ENCODE measurements at regions not wholly inside any gene's neighbourhood (a gene's known extent, or its start where the extent isn't known, plus 50 kb on each side); places are given as distances from the start of the nearest gene placed in this dataset.

DNA sequence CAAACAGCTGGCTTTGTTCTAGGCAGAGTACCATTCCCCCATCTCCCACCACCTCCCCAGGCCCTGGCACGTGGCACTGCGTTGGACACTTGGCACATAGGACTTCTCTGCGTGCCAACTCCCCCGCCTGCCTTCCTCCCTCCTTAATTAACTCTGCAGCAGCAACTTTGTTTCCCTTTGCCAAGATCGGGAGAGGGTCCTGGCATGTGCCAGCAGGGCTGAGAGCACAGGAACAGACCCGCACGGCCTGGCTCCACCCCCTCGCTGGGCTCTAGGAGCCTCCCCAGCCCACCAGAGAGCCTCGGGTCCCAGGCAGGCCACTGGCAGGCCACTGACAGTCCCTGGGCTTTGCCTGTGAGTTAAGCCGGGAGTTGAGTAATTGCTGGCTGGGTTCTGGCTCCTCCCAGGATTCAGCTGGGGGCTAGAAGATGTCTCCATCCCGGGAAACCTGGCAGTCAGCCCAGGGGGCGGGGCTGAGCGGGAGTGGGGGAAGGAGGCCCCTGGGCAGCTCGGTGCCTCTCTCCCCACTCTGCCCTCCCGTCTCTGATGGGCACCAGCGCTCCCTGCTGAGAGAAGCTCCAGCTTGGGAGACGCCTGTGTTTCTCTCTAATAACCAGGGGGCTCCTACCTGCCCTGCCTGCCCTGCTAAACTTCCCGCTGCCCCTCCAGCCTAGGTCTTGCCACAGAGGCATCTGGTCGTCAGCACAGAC, 224.0 kb upstream of the TNRC6C start:
- TF ChIP-seq, protein P1, sequence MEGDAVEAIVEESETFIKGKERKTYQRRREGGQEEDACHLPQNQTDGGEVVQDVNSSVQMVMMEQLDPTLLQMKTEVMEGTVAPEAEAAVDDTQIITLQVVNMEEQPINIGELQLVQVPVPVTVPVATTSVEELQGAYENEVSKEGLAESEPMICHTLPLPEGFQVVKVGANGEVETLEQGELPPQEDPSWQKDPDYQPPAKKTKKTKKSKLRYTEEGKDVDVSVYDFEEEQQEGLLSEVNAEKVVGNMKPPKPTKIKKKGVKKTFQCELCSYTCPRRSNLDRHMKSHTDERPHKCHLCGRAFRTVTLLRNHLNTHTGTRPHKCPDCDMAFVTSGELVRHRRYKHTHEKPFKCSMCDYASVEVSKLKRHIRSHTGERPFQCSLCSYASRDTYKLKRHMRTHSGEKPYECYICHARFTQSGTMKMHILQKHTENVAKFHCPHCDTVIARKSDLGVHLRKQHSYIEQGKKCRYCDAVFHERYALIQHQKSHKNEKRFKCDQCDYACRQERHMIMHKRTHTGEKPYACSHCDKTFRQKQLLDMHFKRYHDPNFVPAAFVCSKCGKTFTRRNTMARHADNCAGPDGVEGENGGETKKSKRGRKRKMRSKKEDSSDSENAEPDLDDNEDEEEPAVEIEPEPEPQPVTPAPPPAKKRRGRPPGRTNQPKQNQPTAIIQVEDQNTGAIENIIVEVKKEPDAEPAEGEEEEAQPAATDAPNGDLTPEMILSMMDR (IDR thresholded peaks at IDR 0.05): no peak
- TF ChIP-seq POLR2A (IDR thresholded peaks at IDR 0.05) (no peak), POLR2AphosphoS5 (IDR thresholded peaks at IDR 0.05) (no peak)

All from breast epithelium (tissue), 3 donors.